ENCODE measurements at regions not wholly inside any gene's neighbourhood (a gene's known extent, or its start where the extent isn't known, plus 50 kb on each side); places are given as distances from the start of the nearest gene placed in this dataset.
A peak's percentile ranks its signal among the peaks of the same experiment; 100 is the strongest.
"Not testable (repeated sequence)": the region's sequence is repeated elsewhere in the genome, so short reads cannot be mapped to it uniquely, and the experiment has no call there.

- H3K27ac Mint-ChIP-seq, result no peak overlapping the region
- H3K36me3 Mint-ChIP-seq, result no peaks in the 10 kb centered on the region
- ChIA-PET POLR2A (no interaction called here), CTCF (no interaction called here)
- no peak overlapping the region for H3K4me3 Mint-ChIP-seq
- DNase-seq, result no peak
- peaks cover 4% of the 10 kb centered on the region for H3K27me3 Mint-ChIP-seq
- no peaks in the 10 kb centered on the region for H3K9me3 Mint-ChIP-seq
- intact Hi-C loops (cut with micrococcal nuclease), result no loop called here
- no peaks in the 10 kb centered on the region for H3K4me1 Mint-ChIP-seq (ENCODE audit: low read depth)
Observed at GRCh38 chr1:174105086-174105485, 54.2 kb upstream of the RABGAP1L start.

- intact Hi-C loops (cut with micrococcal nuclease), result no loop called here
- H3K27me3 Mint-ChIP-seq, result peaks cover 4% of the 10 kb centered on the region
- H3K4me3 Mint-ChIP-seq, result no peak overlapping the region
- no peaks in the 10 kb centered on the region for H3K36me3 Mint-ChIP-seq
- DNase-seq, result no peak
- POLR2A ChIA-PET, result no interaction called here
- no peaks in the 10 kb centered on the region for H3K9me3 Mint-ChIP-seq
- CTCF ChIA-PET, result interaction anchor here (1.4 kb wide), 1 partner anchor 11 kb away, joined by 5 read pairs; no protein-coding TSS in a partner anchor
- no peaks in the 10 kb centered on the region for H3K4me1 Mint-ChIP-seq (ENCODE audit: low read depth)
- H3K27ac Mint-ChIP-seq, result no peak overlapping the region
Observed at GRCh38 chr1:174103766-174104165, 55.6 kb upstream of the RABGAP1L start.

GRCh38 chr1:174101976-174102375 lies 57.3 kb upstream of the RABGAP1L start:
- POLR2A ChIA-PET, result not testable (repeated sequence)

GRCh38 chr1:174097426-174097825 lies 61.9 kb upstream of the RABGAP1L start:
- H3K4me1 Mint-ChIP-seq (ENCODE audit: low read depth), result no peaks in the 10 kb centered on the region
- H3K27me3 Mint-ChIP-seq, result peaks cover 1% of the 10 kb centered on the region
- ChIA-PET POLR2A (no interaction called here), CTCF (interaction anchor here (0.7 kb wide), 1 partner anchor 120 kb away, joined by 3 read pairs; no protein-coding TSS in a partner anchor)
- H3K4me3 Mint-ChIP-seq, result no peak overlapping the region
- no peaks in the 10 kb centered on the region for H3K9me3 Mint-ChIP-seq
- no peaks in the 10 kb centered on the region for H3K36me3 Mint-ChIP-seq
- DNase-seq, result no peak
- intact Hi-C loops (cut with micrococcal nuclease), result no loop called here
- no peak overlapping the region for H3K27ac Mint-ChIP-seq

More at GRCh38 chr1:174101976-174102375, 57.3 kb upstream of the RABGAP1L start:
- DNase-seq; H3K4me3 Mint-ChIP-seq; intact Hi-C loops (cut with micrococcal nuclease); H3K36me3 Mint-ChIP-seq; H3K4me1 Mint-ChIP-seq (ENCODE audit: low read depth); H3K27ac Mint-ChIP-seq; H3K27me3 Mint-ChIP-seq; H3K9me3 Mint-ChIP-seq: not testable (repeated sequence)
- CTCF ChIA-PET, result interaction anchor here (0.6 kb wide), 1 partner anchor 644 kb away, joined by 3 read pairs; no protein-coding TSS in a partner anchor

GRCh38 chr1:174093789-174094188 lies 65.5 kb upstream of the RABGAP1L start:
- H3K36me3 Mint-ChIP-seq; H3K27ac Mint-ChIP-seq; H3K9me3 Mint-ChIP-seq; H3K4me1 Mint-ChIP-seq (ENCODE audit: low read depth); POLR2A ChIA-PET; H3K27me3 Mint-ChIP-seq; H3K4me3 Mint-ChIP-seq: not testable (repeated sequence)
- DNase-seq, result peak; percentile 24
- CTCF ChIA-PET, result interaction anchor here (0.7 to 1.5 kb wide), 2 partner anchors 88 to 124 kb away, joined by 4 to 6 read pairs; no protein-coding TSS in a partner anchor
- intact Hi-C loops (cut with micrococcal nuclease), result loop anchor here (5.0 kb wide), 1 partner anchor 124 kb away; no protein-coding TSS in a partner anchor

- no peak overlapping the region for H3K27ac Mint-ChIP-seq
- DNase-seq, result no peak
- no peak overlapping the region for H3K4me3 Mint-ChIP-seq
- no peaks in the 10 kb centered on the region for H3K27me3 Mint-ChIP-seq
- intact Hi-C loops (cut with micrococcal nuclease), result loop anchor here (5.0 kb wide), 1 partner anchor 127 kb away; no protein-coding TSS in a partner anchor
- peaks cover 8% of the 10 kb centered on the region for H3K9me3 Mint-ChIP-seq
- H3K4me1 Mint-ChIP-seq (ENCODE audit: low read depth), result no peaks in the 10 kb centered on the region
- ChIA-PET CTCF (no interaction called here), POLR2A (interaction anchor here (0.6 kb wide), 1 partner anchor 247 kb away, joined by 3 read pairs; no protein-coding TSS in a partner anchor)
- peaks cover 3% of the 10 kb centered on the region for H3K36me3 Mint-ChIP-seq
Observed at GRCh38 chr1:174090471-174090870, 68.3 kb upstream of the RC3H1 start.

GRCh38 chr1:174080819-174081218 lies 58.7 kb upstream of the RC3H1 start:
- ChIA-PET POLR2A (no interaction called here), CTCF (no interaction called here)
- H3K27me3 Mint-ChIP-seq, result no peaks in the 10 kb centered on the region
- H3K36me3 Mint-ChIP-seq, result no peaks in the 10 kb centered on the region
- DNase-seq, result no peak
- no peaks in the 10 kb centered on the region for H3K4me1 Mint-ChIP-seq (ENCODE audit: low read depth)
- peaks cover 4% of the 10 kb centered on the region for H3K9me3 Mint-ChIP-seq
- H3K4me3 Mint-ChIP-seq, result no peak overlapping the region
- no peak overlapping the region for H3K27ac Mint-ChIP-seq
- intact Hi-C loops (cut with micrococcal nuclease), result no loop called here

- no peaks in the 10 kb centered on the region for H3K36me3 Mint-ChIP-seq
- CTCF ChIA-PET, result no interaction called here
- intact Hi-C loops (cut with micrococcal nuclease), result no loop called here
- POLR2A ChIA-PET, result no interaction called here
- peaks cover 3% of the 10 kb centered on the region for H3K9me3 Mint-ChIP-seq
- no peaks in the 10 kb centered on the region for H3K27me3 Mint-ChIP-seq
- no peak overlapping the region for H3K27ac Mint-ChIP-seq
- no peaks in the 10 kb centered on the region for H3K4me1 Mint-ChIP-seq (ENCODE audit: low read depth)
- H3K4me3 Mint-ChIP-seq, result no peak overlapping the region
- no peak for DNase-seq
Observed at GRCh38 chr1:174079796-174080195, 57.6 kb upstream of the RC3H1 start.

- DNase-seq; H3K27ac Mint-ChIP-seq; H3K4me3 Mint-ChIP-seq; CTCF ChIA-PET; H3K36me3 Mint-ChIP-seq; H3K27me3 Mint-ChIP-seq; H3K9me3 Mint-ChIP-seq; intact Hi-C loops (cut with micrococcal nuclease); H3K4me1 Mint-ChIP-seq (ENCODE audit: low read depth): not testable (repeated sequence)
- POLR2A ChIA-PET, result interaction anchor here (0.7 kb wide), 1 partner anchor 127 kb away, joined by 3 read pairs; no protein-coding TSS in a partner anchor
Observed at GRCh38 chr1:174078916-174079315, 56.8 kb upstream of the RC3H1 start.

- H3K27ac Mint-ChIP-seq, result no peak overlapping the region
- H3K27me3 Mint-ChIP-seq, result no peaks in the 10 kb centered on the region
- CTCF ChIA-PET, result interaction anchor here (0.6 kb wide), 1 partner anchor 288 kb away, joined by 3 read pairs; no protein-coding TSS in a partner anchor
- no peak for DNase-seq
- intact Hi-C loops (cut with micrococcal nuclease), result no loop called here
- POLR2A ChIA-PET, result no interaction called here
- H3K36me3 Mint-ChIP-seq, result no peaks in the 10 kb centered on the region
- H3K4me3 Mint-ChIP-seq, result no peak overlapping the region
- H3K4me1 Mint-ChIP-seq (ENCODE audit: low read depth), result no peaks in the 10 kb centered on the region
- peaks cover 3% of the 10 kb centered on the region for H3K9me3 Mint-ChIP-seq
Observed at GRCh38 chr1:174077749-174078490, 55.8 kb upstream of the RC3H1 start.

- Mint-ChIP-seq H3K27me3 (no peaks in the 10 kb centered on the region), H3K27ac (no peak overlapping the region), H3K36me3 (no peaks in the 10 kb centered on the region), H3K9me3 (no peaks in the 10 kb centered on the region), H3K4me3 (no peak overlapping the region), H3K4me1 (ENCODE audit: low read depth) (no peaks in the 10 kb centered on the region)
- DNase-seq, result no peak
- intact Hi-C loops (cut with micrococcal nuclease), result no loop called here
- POLR2A ChIA-PET, result no interaction called here
- CTCF ChIA-PET, result interaction anchor here (0.6 kb wide), 2 partner anchors 112 to 123 kb away, joined by 3 read pairs; no protein-coding TSS in a partner anchor
Observed at GRCh38 chr1:174075245-174075692, 53.1 kb upstream of the RC3H1 start.

- intact Hi-C loops (cut with micrococcal nuclease), result no loop called here
- POLR2A ChIA-PET, result no interaction called here
Observed at GRCh38 chr1:174074757-174075156, 52.6 kb upstream of the RC3H1 start.

GRCh38 chr1:174072581-174072980 lies 50.4 kb upstream of the RC3H1 start:
- ChIA-PET POLR2A (no interaction called here), CTCF (no interaction called here)

More at GRCh38 chr1:174074757-174075156, 52.6 kb upstream of the RC3H1 start:
- no peaks in the 10 kb centered on the region for H3K27me3 Mint-ChIP-seq
- H3K4me3 Mint-ChIP-seq, result no peak overlapping the region
- no peak for DNase-seq
- H3K36me3 Mint-ChIP-seq, result no peaks in the 10 kb centered on the region
- CTCF ChIA-PET, result no interaction called here
- H3K9me3 Mint-ChIP-seq, result no peaks in the 10 kb centered on the region
- H3K27ac Mint-ChIP-seq, result no peak overlapping the region
- no peaks in the 10 kb centered on the region for H3K4me1 Mint-ChIP-seq (ENCODE audit: low read depth)

More at GRCh38 chr1:174072581-174072980, 50.4 kb upstream of the RC3H1 start:
- Mint-ChIP-seq H3K27ac (no peak overlapping the region), H3K9me3 (no peaks in the 10 kb centered on the region), H3K27me3 (no peaks in the 10 kb centered on the region), H3K4me1 (ENCODE audit: low read depth) (peaks cover 10% of the 10 kb centered on the region), H3K4me3 (no peak overlapping the region), H3K36me3 (no peaks in the 10 kb centered on the region)
- intact Hi-C loops (cut with micrococcal nuclease), result no loop called here
- no peak for DNase-seq

Measured in activated CD4-positive, alpha-beta memory T cell treated with anti-CD3 and anti-CD28 coated beads for 36 hours (primary cell).